HepG2 (cell line): ENCODE measurements at regions not wholly inside any gene's neighbourhood (a gene's known extent, or its start where the extent isn't known, plus 50 kb on each side); places are given as distances from the start of the nearest gene placed in this dataset.

Experiments used
- EP300 ChIP-seq, 3 experiments: sonication (generic) in 1 of 3; formaldehyde crosslinking in 1 of 3; IDR thresholded peaks; 2 replicates each; pipeline versions ENCODE4 v1.5.1 to v1.6.1; 2011 to 2020; ENCODE audit warnings: low read depth in 2 of 3, low read length in 2 of 3, borderline replicate concordance in 1 of 3, improper control_type of control experiment in 1 of 3, mild to moderate bottlenecking in 1 of 3, missing genetic modification reagents in 1 of 3, moderate library complexity in 1 of 3
- ETV6 ChIP-seq: sonication (generic); formaldehyde crosslinking; conservative IDR thresholded peaks from 2 replicates; pipeline ENCODE4 v1.4.0; 2020; ENCODE audit warnings: missing genetic modification reagents
- EZH2 ChIP-seq: conservative IDR thresholded peaks from 2 replicates; pipeline ENCODE4 v1.6.1; 2012; ENCODE audit warnings: mild to moderate bottlenecking, low read depth, low read length, moderate library complexity
- HNF4A ChIP-seq: sonication (generic); formaldehyde crosslinking; IDR thresholded peaks from 2 replicates; pipeline ENCODE4 v1.4.0; 2020; ENCODE audit warnings: missing genetic modification reagents
- MZF1 ChIP-seq: sonication (generic); formaldehyde crosslinking; IDR thresholded peaks from 2 replicates; pipeline ENCODE4 v1.8.1; 2023; ENCODE audit warnings: mild to moderate bottlenecking, missing genetic modification reagents, borderline replicate concordance
- PAX8 ChIP-seq: sonication (generic); formaldehyde crosslinking; IDR thresholded peaks from 2 replicates; pipeline ENCODE4 v1.8.0; 2022; ENCODE audit warnings: mild to moderate bottlenecking, missing genetic modification reagents, borderline replicate concordance
- POLR2G ChIP-seq: fragments of 200-400 bp; formaldehyde crosslinking; IDR thresholded peaks from 2 replicates; pipeline ENCODE4 v1.6.1; 2018; ENCODE audit warnings: mild to moderate bottlenecking, low read depth, low read length, moderate library complexity
- SALL2 ChIP-seq: sonication (generic); formaldehyde crosslinking; IDR thresholded peaks from 2 replicates; pipeline ENCODE4 v1.8.1; 2023; ENCODE audit warnings: mild to moderate bottlenecking, missing genetic modification reagents, inconsistent platforms
- TAF1 ChIP-seq: sonication (generic); formaldehyde crosslinking; IDR thresholded peaks from 2 replicates; pipeline ENCODE4 v1.4.0; 2020; ENCODE audit warnings: missing genetic modification reagents
- TAF15 ChIP-seq: fragments of 200-400 bp; formaldehyde crosslinking; IDR thresholded peaks from one replicate; pipeline ENCODE4 v1.6.1; 2018; ENCODE audit warnings: mild to moderate bottlenecking, low read depth, low read length; ENCODE audit not compliant: poor library complexity, severe bottlenecking
- TCF12 ChIP-seq, 2 experiments: fragments of 450-650 bp in 1 of 2; sonication (generic) in 1 of 2; formaldehyde crosslinking in 1 of 2; IDR thresholded peaks; 2 replicates each; pipeline versions ENCODE4 v1.6.1 to v1.8.0; 2017 to 2022; ENCODE audit warnings: antibody characterized with exemption in 1 of 2, mild to moderate bottlenecking in 1 of 2, missing genetic modification reagents in 1 of 2, moderate library complexity in 1 of 2
- TRIM22 ChIP-seq: fragments of 450-650 bp; IDR thresholded peaks from 2 replicates; pipeline ENCODE4 v1.6.1; 2017
- ZFP91 ChIP-seq: sonication (generic); formaldehyde crosslinking; IDR thresholded peaks from 2 replicates; pipeline ENCODE4 v1.9.0; 2022; ENCODE audit warnings: missing genetic modification reagents, mild to moderate bottlenecking, borderline replicate concordance
- ZNF333 ChIP-seq: sonication (generic); formaldehyde crosslinking; IDR thresholded peaks from 2 replicates; pipeline ENCODE4 v1.4.0; 2020; ENCODE audit warnings: mild to moderate bottlenecking, missing genetic modification reagents, borderline replicate concordance

GRCh38 chr4:32745351-32745750, 2025.2 kb downstream of the PCDH7 start:
- TF ChIP-seq ZNF333 (CRISPR knock-in tag) (no peak), ETV6 (no peak), HNF4A (CRISPR knock-in tag) (no peak), TRIM22 (no peak), POLR2G (no peak), MZF1 (CRISPR knock-in tag) (no peak), EZH2 (no peak), TAF1 (no peak), ZFP91 (CRISPR knock-in tag) (no peak), PAX8 (CRISPR knock-in tag) (no peak), EP300 (IDR thresholded peaks at IDR 0.05; ENCODE audit: low read depth in 2 of 2, low read length in 2 of 2) (no peak), EP300 (CRISPR knock-in tag; IDR thresholded peaks at IDR 0.05; ENCODE audit: borderline replicate concordance) (no peak), SALL2 (no peak), TAF15 (no peak), TCF12 (IDR thresholded peaks at IDR 0.05) (no peak), TCF12 (CRISPR knock-in tag; IDR thresholded peaks at IDR 0.05) (no peak)
